NT2/D1 (cell line): ENCODE measurements at regions not wholly inside any gene's neighbourhood (a gene's known extent, or its start where the extent isn't known, plus 50 kb on each side); places are given as distances from the start of the nearest gene placed in this dataset.

Experiments
- DNase-seq: peaks from one replicate; pipeline ENCODE4 v3.0.0-alpha.2; 2011; ENCODE audit warnings: low read depth, low spot score
- H3K27me3 ChIP-seq: 2 replicates; pipeline ENCODE4 v1.6.0; 2011; ENCODE audit warnings: mild to moderate bottlenecking; ENCODE audit not compliant: insufficient read length, insufficient read depth
- H3K36me3 ChIP-seq: 2 replicates; pipeline ENCODE4 v1.6.1; 2011; ENCODE audit warnings: mild to moderate bottlenecking, low read length, mixed read lengths; ENCODE audit not compliant: insufficient read depth, insufficient read length
- H3K4me1 ChIP-seq: 2 replicates; pipeline ENCODE4 v1.5.1; 2011; ENCODE audit not compliant: insufficient read depth, insufficient read length
- H3K4me3 ChIP-seq: 2 replicates; pipeline ENCODE4 v1.5.1; 2011; ENCODE audit warnings: low read depth; ENCODE audit not compliant: insufficient read length
- H3K9ac ChIP-seq: 2 replicates; pipeline ENCODE4 v1.6.0; 2011; ENCODE audit warnings: low read depth; ENCODE audit not compliant: insufficient read length
- H3K9me3 ChIP-seq: 2 replicates; pipeline ENCODE4 v1.5.1; 2011; ENCODE audit warnings: mild to moderate bottlenecking, low read length; ENCODE audit not compliant: insufficient read depth
- SUZ12 ChIP-seq: IDR thresholded peaks from 2 replicates; pipeline ENCODE4 v1.6.1; 2011; ENCODE audit not compliant: insufficient read length, insufficient read depth; ENCODE audit errors: extremely low read depth
- YY1 ChIP-seq: IDR thresholded peaks from 2 replicates; pipeline ENCODE4 v1.6.1; 2011; ENCODE audit not compliant: insufficient read length, insufficient read depth
- ZNF274 ChIP-seq: IDR thresholded peaks from 2 replicates; pipeline ENCODE4 v1.6.1; 2011; ENCODE audit warnings: mild to moderate bottlenecking, low read depth, low read length

DNA sequence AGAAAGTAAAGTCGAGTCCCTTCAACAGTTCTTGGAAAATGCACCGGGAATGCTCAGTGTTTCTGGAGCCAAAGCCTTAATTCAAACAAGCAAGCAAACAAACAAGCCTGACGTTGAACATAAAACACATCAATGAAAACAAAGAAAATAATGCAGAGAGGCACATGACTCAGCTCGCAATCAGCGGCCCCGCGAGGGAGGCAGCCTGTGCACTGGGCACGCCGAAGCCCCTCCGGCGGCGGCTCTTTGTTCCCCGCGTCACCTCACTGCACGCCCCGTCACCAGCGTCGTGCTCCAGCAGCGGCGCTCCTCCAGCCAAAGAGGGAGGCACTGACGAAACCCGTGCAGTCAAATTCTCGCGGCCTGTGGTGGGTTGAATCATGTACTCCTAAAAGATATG lies 151.5 kb downstream of the DNAJB6 start:
- H3K36me3 ChIP-seq: no peaks in the 10 kb centered on the region
- no peaks in the 10 kb centered on the region for H3K4me1 ChIP-seq
- DNase-seq: no peak
- H3K4me3 ChIP-seq: no peak overlapping the region
- peaks cover 3% of the 10 kb centered on the region for H3K27me3 ChIP-seq
- H3K9me3 ChIP-seq: peaks cover 11% of the 10 kb centered on the region; the same call in 1 of the 2 replicates
- H3K9ac ChIP-seq: no peak overlapping the region
- no peak for TF ChIP-seq YY1
- TF ChIP-seq SUZ12: no peak
- TF ChIP-seq ZNF274: no peak

DNA sequence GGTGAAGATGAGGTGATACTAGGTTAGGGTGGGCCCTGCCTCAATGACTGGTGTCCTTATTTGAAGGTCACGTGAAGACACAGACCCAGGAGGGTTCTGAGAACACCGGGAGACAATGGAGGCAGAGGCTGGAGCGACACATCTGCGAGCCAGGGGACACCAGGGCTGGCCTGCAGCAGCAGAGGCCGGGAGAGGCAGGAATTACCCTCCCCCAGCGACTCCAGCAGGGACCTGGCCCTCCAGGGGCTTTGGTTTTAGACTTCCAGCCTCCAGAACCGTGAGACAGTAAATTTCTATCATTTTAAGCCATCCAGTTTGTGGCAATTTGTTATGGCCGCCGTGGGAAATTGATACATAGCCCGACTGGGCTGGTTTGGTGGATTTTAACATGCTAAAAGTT lies 152.2 kb downstream of the DNAJB6 start:
- H3K4me1 ChIP-seq: no peaks in the 10 kb centered on the region
- H3K27me3 ChIP-seq: peaks cover 6% of the 10 kb centered on the region
- no peak for TF ChIP-seq YY1
- TF ChIP-seq SUZ12: no peak
- TF ChIP-seq ZNF274: no peak
- H3K36me3 ChIP-seq: no peaks in the 10 kb centered on the region
- no peak for DNase-seq
- peaks cover 11% of the 10 kb centered on the region; the same call in 1 of the 2 replicates for H3K9me3 ChIP-seq
- H3K9ac ChIP-seq: no peak overlapping the region
- no peak overlapping the region for H3K4me3 ChIP-seq
